ENCODE measurements at regions not wholly inside any gene's neighbourhood (a gene's known extent, or its start where the extent isn't known, plus 50 kb on each side); places are given as distances from the start of the nearest gene placed in this dataset.
A peak's percentile ranks its signal among the peaks of the same experiment; 100 is the strongest.

GRCh38 chr5:155936520-155937406 is 390.2 kb upstream of the SGCD start:
- H3K9me3 Mint-ChIP-seq = no peaks in the 10 kb centered on the region
- no peaks in the 10 kb centered on the region for H3K36me3 Mint-ChIP-seq
- H3K27me3 Mint-ChIP-seq = peaks cover 2% of the 10 kb centered on the region
- intact Hi-C loops (cut with micrococcal nuclease) = no loop called here
- no peaks in the 10 kb centered on the region for H3K4me1 Mint-ChIP-seq (ENCODE audit: low read depth)
- no peak overlapping the region for H3K27ac Mint-ChIP-seq
- no peak for DNase-seq
- POLR2A ChIA-PET = no interaction called here
- CTCF ChIA-PET = no interaction called here
- H3K4me3 Mint-ChIP-seq = no peak overlapping the region

- H3K9me3 Mint-ChIP-seq = no peaks in the 10 kb centered on the region
- no peaks in the 10 kb centered on the region for H3K4me1 Mint-ChIP-seq (ENCODE audit: low read depth)
- peaks cover 3% of the 10 kb centered on the region for H3K27me3 Mint-ChIP-seq
- H3K4me3 Mint-ChIP-seq = no peak overlapping the region
- CTCF ChIA-PET = no interaction called here
- no peaks in the 10 kb centered on the region for H3K36me3 Mint-ChIP-seq
- H3K27ac Mint-ChIP-seq = no peak overlapping the region
- POLR2A ChIA-PET = no interaction called here
- DNase-seq = no peak
- intact Hi-C loops (cut with micrococcal nuclease) = no loop called here
Measured at GRCh38 chr5:155938051-155938450, 388.9 kb upstream of the SGCD start.

GRCh38 chr5:155941340-155941739 is 385.6 kb upstream of the SGCD start:
- ChIA-PET CTCF (interaction anchor here (0.6 kb wide), 1 partner anchor 9 kb away, joined by 3 read pairs; no protein-coding TSS in a partner anchor), POLR2A (no interaction called here)
- Mint-ChIP-seq H3K4me1 (ENCODE audit: low read depth) (peaks cover 2% of the 10 kb centered on the region), H3K4me3 (no peak overlapping the region), H3K36me3 (no peaks in the 10 kb centered on the region), H3K9me3 (no peaks in the 10 kb centered on the region), H3K27me3 (peaks cover 3% of the 10 kb centered on the region), H3K27ac (no peak overlapping the region)
- intact Hi-C loops (cut with micrococcal nuclease) = no loop called here
- no peak for DNase-seq

GRCh38 chr5:155943516-155944407 is 383.2 kb upstream of the SGCD start:
- Mint-ChIP-seq H3K27me3 (peaks cover 6% of the 10 kb centered on the region), H3K27ac (no peak overlapping the region), H3K4me3 (no peak overlapping the region), H3K4me1 (ENCODE audit: low read depth) (peaks cover 2% of the 10 kb centered on the region), H3K36me3 (no peaks in the 10 kb centered on the region), H3K9me3 (no peaks in the 10 kb centered on the region)
- POLR2A ChIA-PET = no interaction called here
- CTCF ChIA-PET = interaction anchor here (0.8 to 1.8 kb wide), 6 partner anchors 8 to 1199 kb away, joined by 3 to 7 read pairs (median 3); partner anchors contain the start of gene MED7
- intact Hi-C loops (cut with micrococcal nuclease) = no loop called here
- DNase-seq = peak; percentile 41

- H3K4me3 Mint-ChIP-seq = no peak overlapping the region
- no peak overlapping the region for H3K27ac Mint-ChIP-seq
- DNase-seq = no peak
- no peaks in the 10 kb centered on the region for H3K9me3 Mint-ChIP-seq
- POLR2A ChIA-PET = no interaction called here
- H3K36me3 Mint-ChIP-seq = no peaks in the 10 kb centered on the region
- H3K4me1 Mint-ChIP-seq (ENCODE audit: low read depth) = peaks cover 2% of the 10 kb centered on the region
- H3K27me3 Mint-ChIP-seq = peaks cover 6% of the 10 kb centered on the region
- intact Hi-C loops (cut with micrococcal nuclease) = no loop called here
- CTCF ChIA-PET = no interaction called here
Measured at GRCh38 chr5:155947394-155948062, 379.4 kb upstream of the SGCD start.

GRCh38 chr5:155948576-155948975 is 378.4 kb upstream of the SGCD start:
- Mint-ChIP-seq H3K27me3 (peaks cover 9% of the 10 kb centered on the region), H3K36me3 (no peaks in the 10 kb centered on the region), H3K4me1 (ENCODE audit: low read depth) (peaks cover 2% of the 10 kb centered on the region), H3K9me3 (no peaks in the 10 kb centered on the region), H3K27ac (no peak overlapping the region), H3K4me3 (no peak overlapping the region)
- intact Hi-C loops (cut with micrococcal nuclease) = no loop called here
- DNase-seq = no peak
- CTCF ChIA-PET = no interaction called here
- POLR2A ChIA-PET = no interaction called here

GRCh38 chr5:155952486-155953089 is 374.4 kb upstream of the SGCD start:
- H3K36me3 Mint-ChIP-seq = no peaks in the 10 kb centered on the region
- DNase-seq = no peak
- H3K4me1 Mint-ChIP-seq (ENCODE audit: low read depth) = no peaks in the 10 kb centered on the region
- intact Hi-C loops (cut with micrococcal nuclease) = no loop called here
- H3K27me3 Mint-ChIP-seq = peaks cover 5% of the 10 kb centered on the region
- CTCF ChIA-PET = interaction anchor here (1.5 kb wide), 1 partner anchor 9 kb away, joined by 7 read pairs; no protein-coding TSS in a partner anchor
- POLR2A ChIA-PET = no interaction called here
- H3K27ac Mint-ChIP-seq = no peak overlapping the region
- H3K9me3 Mint-ChIP-seq = no peaks in the 10 kb centered on the region
- no peak overlapping the region for H3K4me3 Mint-ChIP-seq

GRCh38 chr5:155953335-155953734 is 373.6 kb upstream of the SGCD start:
- POLR2A ChIA-PET = no interaction called here
- no peaks in the 10 kb centered on the region for H3K4me1 Mint-ChIP-seq (ENCODE audit: low read depth)
- H3K36me3 Mint-ChIP-seq = no peaks in the 10 kb centered on the region
- intact Hi-C loops (cut with micrococcal nuclease) = no loop called here
- peaks cover 5% of the 10 kb centered on the region for H3K27me3 Mint-ChIP-seq
- CTCF ChIA-PET = interaction anchor here (1.5 kb wide), 1 partner anchor 10 kb away, joined by 7 read pairs; no protein-coding TSS in a partner anchor
- no peak overlapping the region for H3K27ac Mint-ChIP-seq
- no peak overlapping the region for H3K4me3 Mint-ChIP-seq
- H3K9me3 Mint-ChIP-seq = no peaks in the 10 kb centered on the region
- peak; percentile 21 for DNase-seq

GRCh38 chr5:155954701-155955445 is 372.1 kb upstream of the SGCD start:
- no peak for DNase-seq
- Mint-ChIP-seq H3K9me3 (no peaks in the 10 kb centered on the region), H3K27me3 (peaks cover 5% of the 10 kb centered on the region), H3K36me3 (no peaks in the 10 kb centered on the region), H3K4me3 (no peak overlapping the region), H3K27ac (no peak overlapping the region), H3K4me1 (ENCODE audit: low read depth) (no peaks in the 10 kb centered on the region)
- CTCF ChIA-PET = no interaction called here
- POLR2A ChIA-PET = no interaction called here
- intact Hi-C loops (cut with micrococcal nuclease) = no loop called here

GRCh38 chr5:155957884-155958283 is 369.1 kb upstream of the SGCD start:
- ChIA-PET CTCF (no interaction called here), POLR2A (no interaction called here)
- Mint-ChIP-seq H3K9me3 (no peaks in the 10 kb centered on the region), H3K4me3 (no peak overlapping the region), H3K27ac (no peak overlapping the region), H3K27me3 (peaks cover 3% of the 10 kb centered on the region), H3K36me3 (no peaks in the 10 kb centered on the region), H3K4me1 (ENCODE audit: low read depth) (no peaks in the 10 kb centered on the region)
- no peak for DNase-seq
- intact Hi-C loops (cut with micrococcal nuclease) = no loop called here

GRCh38 chr5:155959082-155959481 is 367.9 kb upstream of the SGCD start:
- CTCF ChIA-PET = no interaction called here
- Mint-ChIP-seq H3K27ac (no peak overlapping the region), H3K36me3 (no peaks in the 10 kb centered on the region), H3K9me3 (no peaks in the 10 kb centered on the region), H3K4me3 (no peak overlapping the region), H3K4me1 (ENCODE audit: low read depth) (no peaks in the 10 kb centered on the region), H3K27me3 (no peaks in the 10 kb centered on the region)
- POLR2A ChIA-PET = no interaction called here
- intact Hi-C loops (cut with micrococcal nuclease) = no loop called here
- DNase-seq = no peak

Measured in activated CD4-positive, alpha-beta memory T cell treated with anti-CD3 and anti-CD28 coated beads for 36 hours (primary cell).